EL (cell line): ENCODE measurements at regions not wholly inside any gene's neighbourhood (a gene's known extent, or its start where the extent isn't known, plus 50 kb on each side); places are given as distances from the start of the nearest gene placed in this dataset.

ENCODE experiments used
- DNase-seq: peaks from one replicate; pipeline ENCODE4 v3.0.0-alpha.2; 2016

DNA sequence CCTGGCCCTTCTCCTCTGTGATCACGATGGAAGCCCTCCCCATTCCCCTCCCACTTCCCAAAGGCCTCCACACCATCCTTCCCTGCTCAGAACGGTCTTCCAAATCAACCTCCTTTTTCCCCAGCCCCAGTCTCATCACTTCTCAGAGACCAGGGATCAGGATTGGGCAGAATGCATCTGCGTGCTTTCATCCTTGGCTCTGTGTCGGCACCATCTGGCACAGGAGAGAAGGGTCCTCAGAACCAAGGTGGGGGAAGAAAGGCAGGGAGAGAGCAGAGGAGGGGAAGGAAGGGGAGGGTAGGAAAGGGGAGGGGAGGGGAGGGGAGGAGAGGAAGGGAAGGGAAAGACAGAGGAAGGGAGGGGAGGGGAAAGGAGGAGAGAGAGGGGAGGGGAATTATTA is 52.4 kb upstream of the FICD start:
- DNase-seq = no peak

DNA sequence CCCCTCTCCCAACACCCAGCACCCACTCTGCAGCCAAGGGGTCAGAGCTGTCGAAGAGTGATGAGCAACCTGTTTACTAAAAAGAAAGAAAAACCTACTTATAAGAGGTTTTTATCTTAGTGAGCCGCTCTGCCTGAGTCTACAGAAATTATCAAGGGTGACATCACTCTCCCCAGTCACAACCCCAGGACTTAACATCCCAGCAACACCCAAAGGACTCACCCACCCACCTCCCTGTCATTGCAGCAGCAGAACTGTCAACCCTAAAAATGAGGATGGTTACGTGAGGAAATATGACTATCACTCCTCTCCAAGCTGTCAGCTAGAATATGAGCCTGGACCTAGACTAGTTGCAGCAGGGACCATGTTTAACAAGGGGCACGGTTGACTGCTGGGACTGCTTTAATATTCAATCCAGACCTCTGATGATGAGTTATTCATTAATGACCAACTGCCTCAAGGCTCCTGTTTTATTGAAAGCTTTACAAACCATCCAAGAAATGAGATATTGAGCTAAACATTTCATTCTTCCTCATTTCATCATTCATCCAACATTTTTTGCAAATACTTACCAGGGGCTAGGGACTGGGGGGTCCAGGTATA is 53.9 kb upstream of the FICD start:
- DNase-seq = no peak

DNA sequence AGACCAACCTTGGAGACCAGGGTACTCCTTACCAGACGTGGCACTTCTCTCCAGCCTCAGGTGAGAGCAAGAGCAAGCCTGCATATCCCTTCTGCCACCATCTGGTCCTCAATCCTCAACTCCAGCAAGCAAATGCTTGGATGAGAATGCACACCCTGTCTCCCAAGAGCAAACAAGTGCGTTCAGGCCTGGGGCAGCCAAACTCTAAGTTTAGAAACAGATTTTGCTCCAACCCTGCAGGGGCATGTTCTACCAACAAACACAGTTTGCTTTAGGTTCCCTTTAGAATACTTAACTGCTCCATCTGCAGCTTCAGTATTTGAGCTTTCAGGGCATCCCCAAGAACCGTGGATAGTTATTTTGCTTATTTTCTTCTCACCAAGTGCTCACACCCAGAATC is 55.9 kb upstream of the FICD start:
- no peak for DNase-seq

DNA sequence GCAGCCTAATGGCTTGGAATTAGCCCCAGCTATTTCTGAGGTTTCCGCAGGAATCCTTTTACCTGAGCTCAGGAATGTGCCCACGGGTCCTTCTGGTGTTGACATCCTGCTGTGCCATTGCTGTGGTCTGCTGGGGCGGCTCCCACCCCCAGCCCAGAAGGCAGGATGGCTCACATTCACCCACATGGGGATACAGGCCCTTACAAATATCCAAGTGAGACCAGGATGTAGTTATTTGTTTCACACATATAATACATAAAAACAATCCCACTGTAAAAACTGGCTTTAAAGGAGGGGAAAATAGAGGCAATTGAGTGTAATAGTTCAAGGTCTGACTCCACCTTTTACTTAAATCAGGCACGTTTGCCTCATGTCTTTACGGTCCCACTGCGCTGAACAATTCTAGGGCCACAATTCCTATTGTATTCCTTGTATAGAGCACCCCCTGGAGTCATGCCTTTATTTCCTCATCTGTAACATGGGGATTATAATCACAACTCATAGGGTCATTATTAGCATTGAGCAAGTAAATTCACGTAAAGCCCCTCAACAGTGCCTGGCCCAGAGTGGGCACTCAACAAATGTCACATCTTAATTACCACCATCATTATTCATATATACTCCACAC is 57.2 kb upstream of the FICD start:
- no peak for DNase-seq

DNA sequence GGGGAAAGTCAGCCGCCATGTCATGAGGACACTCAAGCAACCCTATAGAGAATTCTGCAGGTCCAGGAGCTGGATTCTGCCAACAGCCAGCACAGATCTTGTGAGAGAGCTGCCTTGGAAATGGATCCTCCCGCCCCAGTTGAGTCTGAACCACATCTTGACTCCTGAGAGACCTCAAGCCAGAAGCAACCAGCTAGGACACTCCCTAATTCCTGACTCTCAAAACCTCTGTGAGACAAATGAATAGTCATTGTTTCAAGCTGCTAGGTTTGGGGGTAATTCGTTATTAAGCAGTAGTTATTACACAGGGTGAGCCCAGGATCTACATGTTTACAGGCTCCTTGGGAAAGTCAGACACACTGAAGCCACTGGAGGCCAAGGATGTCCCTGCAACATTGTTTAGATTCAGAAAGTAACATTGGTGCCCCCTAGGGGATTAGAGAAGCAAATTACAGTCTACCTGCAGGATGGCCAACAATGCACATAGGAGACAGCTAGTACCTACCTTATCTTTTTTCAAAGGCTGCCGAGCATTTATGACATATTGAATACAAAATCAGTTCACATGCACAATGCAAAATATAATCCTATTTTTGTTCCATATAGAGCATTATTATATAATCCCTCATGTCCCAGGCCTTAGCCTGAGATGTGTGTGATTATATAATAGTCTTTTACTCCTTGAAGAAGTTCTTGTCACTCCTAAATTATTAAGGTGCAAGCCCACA is 57.9 kb upstream of the FICD start:
- DNase-seq = peak; percentile 45

DNA sequence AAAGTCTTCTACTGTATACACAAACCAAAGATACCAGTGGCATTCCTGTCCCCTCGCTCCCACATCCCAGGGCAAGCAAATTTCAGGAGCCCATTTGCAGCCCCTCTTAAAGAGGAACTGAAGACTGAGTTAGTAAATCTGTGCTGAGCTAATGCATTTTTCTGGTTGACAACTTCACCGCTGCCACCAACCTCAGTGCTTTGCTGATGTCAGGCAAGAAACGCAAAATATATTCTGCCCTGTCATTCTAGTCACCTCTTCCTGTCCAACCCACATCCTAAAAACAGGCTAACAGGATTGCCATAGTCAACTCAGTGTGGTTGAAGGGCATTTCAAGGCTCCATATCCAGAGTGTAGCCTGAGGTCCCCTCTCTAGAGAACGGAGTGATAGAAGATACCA is 59.4 kb upstream of the FICD start:
- no peak for DNase-seq

DNA sequence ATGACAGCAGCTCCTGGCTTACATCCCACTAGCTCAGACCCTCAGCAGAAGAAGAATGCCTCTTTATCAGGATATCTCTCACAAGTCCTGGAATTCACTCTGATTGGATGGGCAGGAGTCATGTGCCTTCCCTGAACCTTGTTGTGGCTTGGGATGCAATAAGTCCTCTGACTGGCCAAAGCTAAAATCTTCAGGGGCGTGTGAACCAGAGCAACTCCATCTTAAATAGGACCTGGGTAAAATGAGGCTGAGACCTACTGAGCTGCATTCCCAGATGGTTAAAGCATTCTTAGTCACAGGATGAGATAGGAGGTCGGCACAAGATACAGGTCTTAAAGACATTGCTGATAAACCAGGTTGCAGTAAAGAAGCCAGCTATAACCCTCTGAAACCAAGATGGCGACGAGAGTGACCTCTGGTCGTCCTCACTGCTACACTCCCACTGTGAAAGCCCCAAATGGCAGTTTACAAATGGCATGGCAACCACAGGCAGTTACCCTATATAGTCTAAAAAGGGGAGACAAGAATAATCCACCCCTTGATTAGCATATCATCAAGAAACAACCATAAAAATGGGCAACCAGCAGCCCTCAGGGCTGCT is 60.4 kb upstream of the FICD start:
- no peak for DNase-seq

- no peak for DNase-seq
Measured at GRCh38 chr12:108449478-108449877, 65.6 kb upstream of the FICD start.

DNA sequence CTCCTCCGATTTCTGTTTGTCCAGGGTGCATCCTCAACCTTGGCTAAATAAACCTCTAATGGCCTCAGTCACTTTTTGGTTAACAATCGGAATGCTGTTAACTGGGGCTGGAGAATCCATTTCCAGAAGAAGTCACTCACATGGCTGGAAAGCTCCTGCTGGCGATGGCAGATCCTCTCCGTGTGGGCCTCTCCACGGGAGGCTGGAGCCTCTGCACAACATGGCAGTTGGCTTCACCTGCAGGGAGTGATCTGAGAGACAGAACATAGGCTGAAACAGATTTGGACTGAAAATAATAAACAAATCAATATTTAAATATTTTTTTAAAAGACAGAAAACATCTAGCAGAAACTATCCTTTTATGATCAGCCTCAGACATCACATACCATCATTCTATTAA is 66.8 kb upstream of the FICD start:
- DNase-seq = no peak

GRCh38 chr12:108447168-108447832 is 67.8 kb upstream of the FICD start:
- peak; percentile 16 for DNase-seq

- peak; percentile 34 for DNase-seq
Measured at GRCh38 chr12:108446766-108447165, 68.3 kb upstream of the FICD start.

DNA sequence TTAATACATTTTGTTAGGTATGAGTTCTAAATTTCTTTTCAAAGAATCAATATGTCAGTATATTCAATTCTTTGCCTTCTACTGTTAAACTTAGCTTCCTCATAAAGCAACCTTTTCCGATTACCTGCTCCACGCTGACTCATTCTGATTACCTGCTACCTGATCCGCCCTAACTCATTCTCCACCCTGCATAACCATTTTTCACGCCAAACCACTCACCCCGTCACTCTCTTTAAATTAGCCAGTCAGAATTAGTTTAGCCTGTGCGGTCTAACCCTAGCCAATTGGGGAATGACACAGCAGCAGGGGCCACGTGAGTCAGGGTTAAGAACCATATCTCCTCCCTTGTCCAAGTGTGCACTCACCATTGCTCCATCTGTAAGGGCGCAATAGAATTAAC is 72.2 kb upstream of the FICD start:
- no peak for DNase-seq

DNA sequence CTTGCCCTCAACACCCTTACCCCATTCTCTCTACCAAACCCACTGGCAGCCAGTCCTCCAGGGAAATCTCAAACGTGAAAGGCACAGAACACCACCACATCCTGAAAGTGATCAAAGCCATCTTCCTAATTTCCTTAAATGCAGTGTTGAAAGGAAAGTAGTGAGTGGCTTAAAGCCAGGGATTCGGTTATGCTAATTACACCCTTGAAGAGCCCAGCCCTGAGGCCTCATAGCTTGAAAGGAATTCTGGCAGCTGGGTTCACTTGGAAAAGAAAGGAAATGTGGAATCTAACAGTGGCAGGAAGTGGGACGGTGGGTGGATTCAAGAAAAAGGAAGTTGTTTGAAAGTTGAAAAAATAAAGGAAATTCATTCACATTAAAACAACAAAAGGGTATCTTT is 73.0 kb upstream of the FICD start:
- peak; percentile 6 for DNase-seq

- DNase-seq = no peak
Measured at GRCh38 chr12:108441549-108441948, 73.5 kb upstream of the FICD start.

GRCh38 chr12:108440736-108441135 is 74.3 kb upstream of the FICD start:
- no peak for DNase-seq

GRCh38 chr12:108438667-108439066 is 76.4 kb upstream of the FICD start:
- no peak for DNase-seq

- no peak for DNase-seq
Measured at GRCh38 chr12:108432423-108433121, 82.5 kb upstream of the FICD start.

DNA sequence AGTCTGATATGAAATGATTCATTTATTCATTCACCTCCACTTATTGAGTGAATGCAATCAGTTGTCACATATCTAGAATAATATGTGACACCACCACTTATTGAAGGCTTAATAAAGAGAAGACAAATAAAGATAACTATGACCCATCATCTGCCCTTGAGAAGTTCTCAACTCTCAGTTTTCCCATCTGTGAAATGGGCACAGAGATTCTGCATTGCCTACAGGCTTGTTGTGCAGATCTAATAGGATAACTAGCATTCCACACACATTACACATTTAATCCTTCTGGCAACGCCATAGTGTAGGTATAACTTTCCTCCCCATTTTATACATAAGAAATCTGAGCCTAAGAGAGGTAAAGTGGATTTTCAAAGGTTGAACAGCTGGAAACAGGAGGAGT is 84.2 kb upstream of the FICD start:
- DNase-seq = no peak

GRCh38 chr12:108430245-108430644 is 84.8 kb upstream of the FICD start:
- DNase-seq = no peak

- DNase-seq = no peak
Measured at GRCh38 chr12:108425238-108425795, 86.2 kb upstream of the CMKLR1 start.

- DNase-seq = no peak
Measured at GRCh38 chr12:108424816-108425215, 85.7 kb upstream of the CMKLR1 start.

DNA sequence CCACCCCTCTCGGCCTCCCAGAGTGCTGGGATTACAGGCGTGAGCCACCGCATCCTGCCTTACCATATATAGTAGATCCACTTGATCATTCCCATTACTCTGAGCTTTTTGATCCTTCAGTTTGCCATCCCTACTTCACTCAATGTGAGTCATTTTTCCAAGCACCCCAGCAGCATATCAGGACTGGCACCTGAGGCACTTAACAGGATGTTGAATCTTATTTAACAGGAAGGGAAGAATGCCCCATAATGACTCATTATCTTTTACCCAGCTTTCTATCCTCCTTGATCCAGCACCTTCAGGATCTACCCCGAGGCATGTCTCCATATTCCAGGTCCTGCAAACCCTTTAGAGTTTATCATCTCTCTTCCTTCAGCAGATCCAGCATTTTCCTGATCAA is 84.9 kb upstream of the CMKLR1 start:
- no peak for DNase-seq

GRCh38 chr12:108423486-108423885 is 84.4 kb upstream of the CMKLR1 start:
- DNase-seq = no peak
